Aorta (tissue), 5 donors: ENCODE measurements at regions not wholly inside any gene's neighbourhood (a gene's known extent, or its start where the extent isn't known, plus 50 kb on each side); places are given as distances from the start of the nearest gene placed in this dataset.

Experiments used
- ATAC-seq: fragments of 200-7000 bp; cut with Tn5 transposase; one replicate; pipeline ENCODE4 v1.9.1; 2022; ENCODE audit warnings: moderate library complexity; ENCODE audit not compliant: low FRiP score
- DNase-seq, 2 donors: peaks; one replicate each; pipeline ENCODE4 v3.0.0-alpha.2; 2020
- H3K27ac ChIP-seq, 2 donors: one replicate each; pipeline ENCODE4 v1.5.1; 2013; ENCODE audit warnings: low read length in 2 of 2, mild to moderate bottlenecking in 2 of 2, moderate library complexity in 2 of 2, control low read depth in 1 of 2, inconsistent platforms in 1 of 2, low read depth in 1 of 2
- H3K27me3 ChIP-seq, 2 donors: one replicate each; pipeline ENCODE4 v1.6.1; 2013; ENCODE audit warnings: control low read depth in 1 of 2, low read length in 1 of 2, mild to moderate bottlenecking in 1 of 2, moderate library complexity in 1 of 2; ENCODE audit not compliant: insufficient read depth in 2 of 2, control insufficient read depth in 1 of 2
- H3K36me3 ChIP-seq, 2 donors: one replicate each; pipeline ENCODE4 v1.6.1; 2013; ENCODE audit warnings: control low read depth in 1 of 2, low read length in 1 of 2, mild to moderate bottlenecking in 1 of 2; ENCODE audit not compliant: insufficient read depth in 2 of 2, control insufficient read depth in 1 of 2
- H3K4me1 ChIP-seq, 2 donors: one replicate each; pipeline ENCODE4 v1.6.1; 2013; ENCODE audit warnings: low read length in 2 of 2, control low read depth in 1 of 2, mild to moderate bottlenecking in 1 of 2, moderate library complexity in 1 of 2; ENCODE audit not compliant: insufficient read depth in 2 of 2, control insufficient read depth in 1 of 2
- H3K4me3 ChIP-seq, 2 donors: one replicate each; pipeline ENCODE4 v1.5.1; 2013; ENCODE audit warnings: low read length in 2 of 2, control low read depth in 1 of 2, mild to moderate bottlenecking in 1 of 2
- H3K9me3 ChIP-seq: one replicate; pipeline ENCODE4 v1.6.1; 2013; ENCODE audit warnings: mild to moderate bottlenecking, low read length; ENCODE audit not compliant: control insufficient read depth
- WGBS, 2 donors: extraction: QIAGEN DNeasy Blood & Tissue Kit; methylation state at CpG; one replicate each; pipeline ENCODE4 v1.1.7; 2013; 5-methylcytosine and 5-hydroxymethylcytosine counted together
- intact Hi-C, 2 donors: fragments of 100-400 bp; cut with DNase I; formaldehyde crosslinking; loops; one replicate each; pipeline versions ENCODE4 v1.14.2 to v1.15.0; 2022
- donor health status: healthy with polysubstance abuse.
- donor health status: Bipolar disorder and iron deficiency.
- donor health status: DM: no; HTN: no; CAD: no.
- donor health status: DM: no; HTN: no; CAD: no.
- donor health status: DM: yes; HTN: yes; CAD: no.

DNA sequence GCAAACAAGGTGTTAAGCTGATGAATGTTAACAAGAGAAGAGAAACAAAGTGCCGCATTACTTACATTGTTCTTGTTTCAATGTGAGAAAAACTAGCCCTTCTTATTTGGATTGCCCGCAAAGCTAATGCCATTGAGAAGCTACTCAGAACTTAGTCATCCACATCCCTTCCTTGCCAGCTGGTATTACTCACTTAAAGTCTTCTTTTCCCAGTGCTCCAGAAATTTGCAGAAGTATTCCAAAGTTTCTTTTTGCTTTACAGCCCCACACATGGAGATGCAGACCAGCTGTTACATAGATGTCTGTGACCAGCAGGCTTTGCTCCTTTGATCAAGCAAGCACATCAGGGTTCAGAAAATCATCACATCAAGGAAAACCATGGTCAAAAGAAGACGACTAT, 529.0 kb downstream of the TBC1D32 start:
- no peak for DNase-seq
- no peaks in the 10 kb centered on the region for H3K36me3 ChIP-seq
- H3K4me3 ChIP-seq = no peak overlapping the region
- no peak for ATAC-seq
- H3K27me3 ChIP-seq = no peaks in the 10 kb centered on the region
- 68 to 70% methylated on average over 3 of the region's 3 CpGs for WGBS, 2 donors
- intact Hi-C loops = no loop called here
- no peaks in the 10 kb centered on the region for H3K4me1 ChIP-seq
- no peaks in the 10 kb centered on the region for H3K9me3 ChIP-seq
- H3K27ac ChIP-seq = no peak overlapping the region

DNA sequence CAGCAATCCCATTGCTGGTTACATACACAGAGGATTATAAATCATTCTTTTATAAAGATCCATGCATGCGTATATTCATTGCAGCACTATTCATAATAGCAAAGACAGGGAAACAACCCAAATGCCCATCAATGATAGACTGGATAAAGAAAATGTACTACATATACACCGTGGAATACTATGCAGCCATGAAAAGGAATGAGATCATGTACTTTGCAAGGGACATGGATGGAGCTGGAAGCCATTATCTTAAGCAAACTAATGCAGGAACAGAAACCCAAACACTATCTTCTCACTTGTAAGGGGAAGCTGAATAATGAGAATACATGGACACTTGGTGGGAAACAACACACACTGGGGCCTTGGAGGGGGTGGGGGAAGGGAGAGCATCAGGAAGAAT, 529.7 kb downstream of the TBC1D32 start:
- DNase-seq (no peak), ATAC-seq (no peak)
- Histone ChIP-seq H3K27ac (no peak overlapping the region), H3K27me3 (no peaks in the 10 kb centered on the region), H3K9me3 (no peaks in the 10 kb centered on the region), H3K36me3 (no peaks in the 10 kb centered on the region), H3K4me3 (no peak overlapping the region), H3K4me1 (no peaks in the 10 kb centered on the region)
- WGBS, 2 donors = 88 to 94% methylated on average over 2 of the region's 2 CpGs
- intact Hi-C loops = no loop called here

GRCh38 chr6:120786682-120787081, 547.6 kb downstream of the TBC1D32 start:
- intact Hi-C loops = no loop called here
- Histone ChIP-seq H3K36me3 (no peaks in the 10 kb centered on the region), H3K27me3 (no peaks in the 10 kb centered on the region), H3K9me3 (no peaks in the 10 kb centered on the region), H3K27ac (no peak overlapping the region), H3K4me3 (no peak overlapping the region), H3K4me1 (no peaks in the 10 kb centered on the region)
- DNase-seq (peak in 1 of 2 donors; percentile 58), ATAC-seq (peak; percentile 16)
- 86 to 88% methylated on average over 10 of the region's 10 CpGs for WGBS, 2 donors

DNA sequence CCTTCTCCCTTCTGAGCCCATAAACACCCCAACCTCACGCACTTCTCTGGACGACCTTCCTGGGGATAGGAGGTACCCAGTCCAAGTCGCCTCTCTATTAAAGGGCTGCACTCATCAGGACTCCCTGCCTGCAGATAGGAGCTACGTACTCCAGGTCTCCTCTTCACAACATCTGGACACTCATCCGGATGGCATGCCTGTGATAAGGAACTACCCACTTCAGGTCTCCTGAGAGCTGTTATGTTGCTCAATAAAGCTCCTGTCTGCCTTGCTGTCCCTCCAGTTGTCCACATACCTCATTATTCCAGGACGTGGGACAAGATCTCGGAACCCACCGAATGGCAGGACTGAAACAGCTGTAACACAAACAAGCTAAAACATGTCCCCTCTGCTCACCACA, 548.0 kb downstream of the TBC1D32 start:
- no peak overlapping the region for H3K4me3 ChIP-seq
- no peaks in the 10 kb centered on the region for H3K4me1 ChIP-seq
- no peak overlapping the region for H3K27ac ChIP-seq
- DNase-seq (no peak), ATAC-seq (peak; percentile 47)
- intact Hi-C loops = no loop called here
- no peaks in the 10 kb centered on the region for H3K27me3 ChIP-seq
- H3K36me3 ChIP-seq = no peaks in the 10 kb centered on the region
- H3K9me3 ChIP-seq = no peaks in the 10 kb centered on the region
- WGBS, 2 donors = 90 to 92% methylated on average over 8 of the region's 8 CpGs

DNA sequence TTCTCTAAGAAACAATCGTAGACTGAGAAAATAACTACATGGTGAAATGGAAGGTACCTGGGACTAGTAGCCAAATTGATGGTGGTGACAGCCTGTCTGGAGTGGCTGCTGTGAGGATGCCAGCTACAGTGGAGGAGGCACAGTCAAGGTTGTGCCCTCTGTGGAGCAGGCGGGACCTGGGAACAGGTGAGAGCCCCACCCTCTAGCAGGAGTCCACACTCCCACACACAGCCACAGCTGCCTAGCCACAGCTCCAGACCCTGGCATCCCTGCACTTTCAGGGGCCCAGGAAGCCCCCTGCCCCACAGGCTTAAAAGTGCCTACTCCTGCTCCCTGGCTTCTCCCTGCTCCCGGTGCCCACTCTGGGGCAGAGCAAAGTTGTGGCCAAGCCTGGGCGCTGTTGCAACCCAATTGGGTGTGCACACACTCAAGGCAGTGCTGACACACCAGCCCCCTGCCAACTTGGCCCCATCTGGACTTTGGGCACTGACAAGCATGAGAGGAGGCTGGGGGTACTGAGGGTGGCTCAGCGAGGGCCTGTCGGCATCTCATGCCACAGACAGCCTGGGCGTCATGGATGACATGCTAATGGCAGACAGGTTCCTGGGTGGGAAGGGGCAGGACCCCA, 548.7 kb downstream of the TBC1D32 start:
- no peak overlapping the region for H3K4me3 ChIP-seq
- H3K27ac ChIP-seq = no peak overlapping the region
- no peaks in the 10 kb centered on the region for H3K36me3 ChIP-seq
- peak in 1 of 2 donors; percentile 69 for DNase-seq
- intact Hi-C loops = no loop called here
- WGBS, 2 donors = 83 to 85% methylated on average over 7 of the region's 7 CpGs
- H3K27me3 ChIP-seq = no peaks in the 10 kb centered on the region
- no peaks in the 10 kb centered on the region for H3K4me1 ChIP-seq
- no peaks in the 10 kb centered on the region for H3K9me3 ChIP-seq
- no peak for ATAC-seq

DNA sequence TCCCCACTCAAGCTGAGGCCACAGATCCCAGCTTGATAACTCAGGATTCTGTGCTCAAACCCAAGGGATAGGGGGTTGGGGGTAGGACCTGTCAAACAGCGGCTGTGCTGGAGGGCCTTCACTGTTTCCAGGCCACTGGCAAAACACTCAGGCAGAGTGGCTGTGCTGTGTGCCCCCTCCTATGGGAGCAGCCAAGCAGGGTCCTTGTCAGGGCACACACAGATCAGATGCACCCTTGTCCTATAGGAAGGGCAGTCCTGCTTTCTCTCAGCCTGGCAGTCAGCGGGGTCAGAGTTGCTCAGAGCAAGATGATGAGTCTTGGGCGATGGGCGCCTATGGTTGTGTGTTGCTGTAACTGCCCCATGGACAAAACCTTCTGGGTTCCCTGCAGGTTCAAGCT, 554.8 kb downstream of the TBC1D32 start:
- no peaks in the 10 kb centered on the region for H3K36me3 ChIP-seq
- DNase-seq = no peak
- intact Hi-C loops = no loop called here
- 89 to 92% methylated on average over 4 of the region's 4 CpGs for WGBS, 2 donors
- no peaks in the 10 kb centered on the region for H3K27me3 ChIP-seq
- H3K9me3 ChIP-seq = peaks cover 3% of the 10 kb centered on the region
- no peaks in the 10 kb centered on the region for H3K4me1 ChIP-seq
- H3K27ac ChIP-seq = no peak overlapping the region
- no peak for ATAC-seq
- no peak overlapping the region for H3K4me3 ChIP-seq

GRCh38 chr6:120775698-120776097, 558.6 kb downstream of the TBC1D32 start:
- intact Hi-C loops = no loop called here
- ATAC-seq = no peak

DNA sequence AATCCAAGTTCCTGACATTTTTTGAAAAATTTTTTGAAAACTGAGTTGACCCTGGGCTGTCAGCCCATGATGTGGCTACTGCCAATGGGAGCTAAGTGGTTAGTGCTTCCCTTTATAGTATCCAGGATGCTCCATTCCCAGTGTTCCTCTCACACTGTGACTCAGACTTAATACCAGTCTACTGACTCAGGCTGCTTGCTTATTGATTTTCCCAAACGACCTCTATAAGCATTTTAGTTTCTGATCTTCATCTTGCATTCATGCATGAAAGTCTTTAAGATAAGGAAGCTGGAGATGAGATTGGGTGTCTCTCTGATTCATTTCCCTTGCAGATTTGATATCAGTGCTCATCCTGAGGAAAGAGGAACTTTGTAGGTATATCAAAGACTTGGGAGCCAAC, 560.0 kb downstream of the TBC1D32 start:
- intact Hi-C loops = no loop called here
- Histone ChIP-seq H3K4me1 (no peaks in the 10 kb centered on the region), H3K27me3 (peaks cover 0 to 1% of the 10 kb centered on the region in 2 donors), H3K27ac (no peak overlapping the region), H3K36me3 (no peaks in the 10 kb centered on the region), H3K4me3 (no peak overlapping the region), H3K9me3 (peaks cover 2% of the 10 kb centered on the region)
- ATAC-seq = no peak
- no peak for DNase-seq
- 73 to 76% methylated on average over 1 of the region's 1 CpG for WGBS, 2 donors

More at GRCh38 chr6:120775698-120776097, 558.6 kb downstream of the TBC1D32 start:
- Histone ChIP-seq H3K27ac (no peak overlapping the region), H3K4me1 (no peaks in the 10 kb centered on the region), H3K36me3 (no peaks in the 10 kb centered on the region), H3K9me3 (peaks cover 3% of the 10 kb centered on the region), H3K4me3 (no peak overlapping the region), H3K27me3 (no peaks in the 10 kb centered on the region)
- 57 to 67% methylated on average over 3 of the region's 3 CpGs for WGBS, 2 donors
- DNase-seq = no peak

- H3K27me3 ChIP-seq = peaks cover 0 to 1% of the 10 kb centered on the region in 2 donors
- intact Hi-C loops = no loop called here
- ATAC-seq = no peak
- no peaks in the 10 kb centered on the region for H3K9me3 ChIP-seq
- no peak overlapping the region for H3K27ac ChIP-seq
- no peak overlapping the region for H3K4me3 ChIP-seq
- H3K4me1 ChIP-seq = no peaks in the 10 kb centered on the region
- no peak for DNase-seq
- H3K36me3 ChIP-seq = no peaks in the 10 kb centered on the region
- WGBS, 2 donors = 91 to 93% methylated on average over 4 of the region's 4 CpGs
These were observed 563.3 kb downstream of the TBC1D32 start for GRCh38 chr6:120771019-120771418.
